GM12874 (cell line): ENCODE measurements at regions not wholly inside any gene's neighbourhood (a gene's known extent, or its start where the extent isn't known, plus 50 kb on each side); places are given as distances from the start of the nearest gene placed in this dataset.

Experiments used
- TF ChIP-seq, protein P1 (sequence below): IDR thresholded peaks from 2 replicates; pipeline ENCODE4 v1.5.1; 2011; ENCODE audit warnings: low read depth, mild to moderate bottlenecking, control low read depth, low read length, moderate library complexity; ENCODE audit not compliant: insufficient read depth

GRCh38 chr9:105854783-105855724 lies 160.7 kb downstream of the TMEM38B start:
- TF ChIP-seq, protein P1, sequence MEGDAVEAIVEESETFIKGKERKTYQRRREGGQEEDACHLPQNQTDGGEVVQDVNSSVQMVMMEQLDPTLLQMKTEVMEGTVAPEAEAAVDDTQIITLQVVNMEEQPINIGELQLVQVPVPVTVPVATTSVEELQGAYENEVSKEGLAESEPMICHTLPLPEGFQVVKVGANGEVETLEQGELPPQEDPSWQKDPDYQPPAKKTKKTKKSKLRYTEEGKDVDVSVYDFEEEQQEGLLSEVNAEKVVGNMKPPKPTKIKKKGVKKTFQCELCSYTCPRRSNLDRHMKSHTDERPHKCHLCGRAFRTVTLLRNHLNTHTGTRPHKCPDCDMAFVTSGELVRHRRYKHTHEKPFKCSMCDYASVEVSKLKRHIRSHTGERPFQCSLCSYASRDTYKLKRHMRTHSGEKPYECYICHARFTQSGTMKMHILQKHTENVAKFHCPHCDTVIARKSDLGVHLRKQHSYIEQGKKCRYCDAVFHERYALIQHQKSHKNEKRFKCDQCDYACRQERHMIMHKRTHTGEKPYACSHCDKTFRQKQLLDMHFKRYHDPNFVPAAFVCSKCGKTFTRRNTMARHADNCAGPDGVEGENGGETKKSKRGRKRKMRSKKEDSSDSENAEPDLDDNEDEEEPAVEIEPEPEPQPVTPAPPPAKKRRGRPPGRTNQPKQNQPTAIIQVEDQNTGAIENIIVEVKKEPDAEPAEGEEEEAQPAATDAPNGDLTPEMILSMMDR: no peak

- TF ChIP-seq, protein P1: no peak
Measured at GRCh38 chr9:105855987-105856386, 161.6 kb downstream of the TMEM38B start.

DNA sequence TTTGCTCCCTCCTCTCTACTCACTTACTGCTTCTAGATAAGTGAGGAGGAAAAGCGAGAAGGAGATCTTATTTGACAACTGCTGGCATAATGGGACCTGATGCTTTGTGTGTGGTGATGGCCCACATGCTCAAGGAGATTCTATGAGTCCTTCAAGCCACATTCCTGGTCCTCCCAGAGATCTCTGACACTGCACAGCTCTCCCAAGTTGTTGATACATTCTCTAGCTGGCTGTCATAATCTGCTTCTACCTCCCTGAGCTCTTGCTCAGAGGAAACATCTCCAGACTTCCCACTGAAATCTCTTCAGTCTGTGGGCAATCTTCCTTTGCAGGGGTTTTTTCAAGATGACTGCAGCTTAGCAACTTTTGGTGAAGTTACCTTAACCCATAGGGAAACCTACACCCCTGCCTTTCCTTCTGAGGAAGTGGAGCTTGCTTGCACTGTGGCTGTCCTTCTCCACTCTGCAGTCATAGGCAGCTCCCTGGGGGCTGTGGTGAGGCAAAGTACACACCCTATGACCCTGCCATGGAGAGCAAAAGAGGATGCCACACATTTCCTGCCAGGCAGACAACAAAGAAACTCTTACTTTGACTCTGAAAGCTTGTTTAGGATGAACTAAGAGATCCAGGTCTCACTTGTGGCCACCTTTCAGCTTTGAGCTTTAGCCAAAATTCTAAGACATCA lies 163.8 kb downstream of the TMEM38B start:
- TF ChIP-seq, protein P1: no peak

DNA sequence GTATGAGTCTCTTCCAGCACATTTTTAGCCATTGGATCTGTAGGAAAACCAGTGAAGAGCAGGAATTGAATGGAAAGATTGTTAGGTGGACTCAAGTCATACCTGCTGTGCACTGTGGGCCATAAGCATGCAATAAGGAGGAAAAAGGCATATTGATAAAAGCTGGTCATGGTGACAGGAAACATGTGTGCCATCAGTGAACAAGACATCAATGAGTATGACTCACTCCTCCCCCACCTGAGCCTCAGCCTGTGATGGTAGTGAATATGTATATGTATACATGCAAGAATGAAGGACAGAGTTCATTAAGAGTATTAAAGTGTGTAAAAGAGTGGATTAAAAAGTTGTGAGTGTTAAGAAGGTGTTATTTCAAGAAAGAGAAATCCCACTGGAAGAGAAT lies 164.5 kb downstream of the TMEM38B start:
- TF ChIP-seq, protein P1: no peak

DNA sequence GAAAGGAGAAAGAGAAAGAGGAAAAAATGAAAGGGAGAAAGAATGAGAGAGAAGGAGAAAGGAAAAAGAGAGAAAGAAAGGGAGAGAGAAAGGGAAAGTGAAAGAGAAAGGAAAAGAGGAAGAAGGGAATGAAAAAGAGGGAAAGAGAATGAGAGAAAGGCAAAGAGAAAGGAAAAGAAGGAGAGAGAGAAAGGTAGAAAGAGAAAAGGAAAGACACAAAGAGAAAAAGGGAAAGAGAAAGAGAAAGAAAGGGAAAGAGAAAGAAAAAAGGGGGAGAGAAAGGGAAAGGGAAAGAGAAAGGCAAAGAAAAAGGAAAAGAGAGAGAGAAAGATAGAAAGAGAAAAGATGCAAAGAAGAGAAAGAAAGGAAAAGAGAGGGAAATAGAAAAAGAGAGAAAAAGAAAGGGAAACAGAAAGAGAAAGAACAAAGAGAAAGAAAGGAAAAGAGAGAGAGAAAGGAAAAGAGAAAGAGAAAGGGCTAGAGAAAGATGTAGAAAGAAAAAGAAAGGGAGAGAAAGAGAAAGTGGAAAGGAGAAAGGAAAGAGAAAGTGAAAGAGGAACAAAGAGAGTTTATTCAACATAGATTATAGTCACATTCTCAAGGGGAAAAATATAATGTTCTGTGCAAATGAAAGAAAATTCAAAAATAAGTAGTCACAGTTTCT lies 165.2 kb downstream of the TMEM38B start:
- TF ChIP-seq, protein P1: no peak

DNA sequence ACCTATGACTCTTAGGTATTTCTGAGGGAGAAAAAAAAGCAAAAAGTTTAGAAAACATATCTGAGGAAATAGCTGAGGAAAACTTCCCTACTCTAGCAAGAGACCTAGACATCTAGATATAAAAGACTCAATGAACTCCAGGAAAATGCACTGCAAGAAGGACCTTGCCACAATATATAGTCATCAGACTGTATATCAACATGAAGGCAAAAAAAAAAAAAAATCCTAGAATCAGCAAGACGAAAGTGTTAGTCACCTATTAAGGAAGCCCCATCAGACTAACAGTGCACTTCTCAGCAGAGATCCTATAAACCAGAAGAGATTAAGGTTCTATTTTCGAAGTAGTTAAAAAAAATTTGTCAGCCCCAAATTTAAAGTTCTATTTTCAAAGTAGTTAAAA lies 166.2 kb downstream of the TMEM38B start:
- TF ChIP-seq, protein P1: no peak

- TF ChIP-seq, protein P1: no peak
Measured at GRCh38 chr9:105861972-105862371, 167.6 kb downstream of the TMEM38B start.
